ENCODE measurements at regions not wholly inside any gene's neighbourhood (a gene's known extent, or its start where the extent isn't known, plus 50 kb on each side); places are given as distances from the start of the nearest gene placed in this dataset.

DNA sequence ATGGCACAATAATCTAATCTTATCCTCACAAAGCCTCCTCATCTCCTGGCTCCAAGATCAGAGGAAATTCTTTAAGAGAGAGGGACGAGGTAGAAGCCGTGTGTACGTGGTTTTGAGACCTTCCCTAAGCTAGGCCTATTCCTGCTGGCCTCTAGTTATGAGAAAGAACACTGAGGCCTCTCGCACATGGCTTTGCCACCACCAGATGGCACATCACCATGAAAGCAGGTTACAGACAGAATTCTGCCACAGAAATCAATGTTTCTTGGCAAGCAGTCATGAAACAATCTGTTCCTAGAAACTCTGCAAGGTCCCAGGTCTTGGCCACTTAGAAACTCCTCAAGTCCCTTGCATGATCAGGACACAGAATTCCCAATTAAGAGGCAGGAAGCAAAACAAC, 268.2 kb upstream of the TAS2R1 start:
- DNase-seq (ENCODE audit: low spot score) = peak; percentile 29
- Histone ChIP-seq H4K20me1 (ENCODE audit: insufficient read depth, poor library complexity, severe bottlenecking) (no peaks in the 10 kb centered on the region), H3K79me2 (no peaks in the 10 kb centered on the region), H3K27ac (no peak overlapping the region), H2AFZ (no peak overlapping the region), H3K4me1 (ENCODE audit: insufficient read depth) (no peaks in the 10 kb centered on the region), H3K9me3 (ENCODE audit: low read depth) (no peaks in the 10 kb centered on the region), H3K4me3 (no peak overlapping the region), H3K9me2 (replicated peaks; ENCODE audit: insufficient read depth) (no peaks in the 10 kb centered on the region), H3K27me3 (no peaks in the 10 kb centered on the region), H3K36me3 (replicated peaks; ENCODE audit: insufficient read depth, low read depth) (no peaks in the 10 kb centered on the region), H3K4me2 (no peak overlapping the region)
- WGBS (ENCODE audit: low lambda C conversion rate, missing lambda C conversion rate) = 61% methylated on average over 4 of the region's 4 CpGs
- TF ChIP-seq CTCF (IDR thresholded peaks at IDR 0.05; ENCODE audit: poor library complexity) = peak; percentile 45
- no peak for TF ChIP-seq EZH2 (IDR thresholded peaks at IDR 0.05; ENCODE audit: borderline replicate concordance)
- no peak for TF ChIP-seq EZH2phosphoT487 (IDR thresholded peaks at IDR 0.05; ENCODE audit: low read depth, severe bottlenecking, unreplicated experiment)

DNA sequence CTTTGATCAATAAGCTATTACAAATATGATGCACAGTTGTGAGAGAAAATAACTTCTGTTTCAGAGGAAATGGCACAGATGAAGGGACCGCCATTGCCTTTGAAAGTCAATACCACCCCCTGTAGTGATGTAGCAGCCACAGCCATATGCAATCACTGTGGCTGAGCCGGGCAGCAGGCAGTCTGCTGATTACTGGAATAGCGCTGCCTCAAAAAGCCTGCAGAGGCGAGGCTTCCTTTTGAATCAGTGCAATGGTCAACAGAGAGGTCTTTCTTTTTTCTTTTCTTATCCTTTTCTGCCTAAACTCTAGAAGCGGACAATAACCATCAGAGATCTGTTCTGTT, 265.1 kb upstream of the TAS2R1 start:
- no peak overlapping the region for H3K4me2 ChIP-seq
- no peak for TF ChIP-seq EZH2 (IDR thresholded peaks at IDR 0.05; ENCODE audit: borderline replicate concordance)
- TF ChIP-seq CTCF (IDR thresholded peaks at IDR 0.05; ENCODE audit: poor library complexity) = no peak
- TF ChIP-seq EZH2phosphoT487 (IDR thresholded peaks at IDR 0.05; ENCODE audit: low read depth, severe bottlenecking, unreplicated experiment) = no peak
- H3K9me2 ChIP-seq (replicated peaks; ENCODE audit: insufficient read depth) = no peaks in the 10 kb centered on the region
- no peak for DNase-seq (ENCODE audit: low spot score)
- no peak overlapping the region for H3K4me3 ChIP-seq
- no peak overlapping the region for H2AFZ ChIP-seq
- no peak overlapping the region for H3K27ac ChIP-seq
- no peaks in the 10 kb centered on the region for H3K9me3 ChIP-seq (ENCODE audit: low read depth)
- H4K20me1 ChIP-seq (ENCODE audit: insufficient read depth, poor library complexity, severe bottlenecking) = no peaks in the 10 kb centered on the region
- H3K27me3 ChIP-seq = no peaks in the 10 kb centered on the region
- H3K4me1 ChIP-seq (ENCODE audit: insufficient read depth) = no peaks in the 10 kb centered on the region
- H3K79me2 ChIP-seq = no peaks in the 10 kb centered on the region
- no peaks in the 10 kb centered on the region for H3K36me3 ChIP-seq (replicated peaks; ENCODE audit: insufficient read depth, low read depth)
- WGBS (ENCODE audit: low lambda C conversion rate, missing lambda C conversion rate) = 76% methylated on average over 5 of the region's 5 CpGs

DNA sequence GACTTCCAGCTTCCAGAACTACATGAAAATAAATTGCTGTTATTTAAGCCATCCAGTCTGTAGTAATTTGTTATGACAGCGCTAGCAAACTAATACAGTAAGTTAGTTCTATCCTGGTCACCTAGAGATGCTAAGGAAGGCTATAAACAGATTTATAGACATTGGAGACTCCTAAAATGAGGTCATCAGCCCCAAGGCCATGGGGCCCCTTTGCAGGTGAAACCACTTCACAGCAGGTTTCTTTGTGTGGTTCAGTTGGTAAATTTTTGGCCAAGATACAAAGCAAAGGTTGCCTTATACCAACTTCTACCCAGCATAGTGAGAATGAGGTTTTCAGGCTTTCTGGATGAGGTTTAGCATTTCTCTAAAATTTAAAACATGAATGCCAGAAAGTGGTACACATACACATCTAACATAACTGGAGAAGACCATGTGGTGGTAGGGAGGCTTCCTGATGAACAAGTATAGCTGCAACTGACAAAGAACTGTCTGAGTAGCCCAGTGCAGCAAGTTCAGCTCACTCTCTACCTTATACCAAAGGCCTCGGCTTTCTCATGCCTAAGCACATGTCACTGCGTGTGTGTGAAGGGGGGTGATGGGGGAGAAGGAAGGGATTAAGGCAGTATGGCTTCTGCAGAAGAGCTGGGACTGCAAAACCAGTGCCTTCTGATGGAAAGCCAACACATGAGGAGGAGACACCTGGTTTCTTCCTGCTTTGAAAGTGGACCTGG, 264.6 kb upstream of the TAS2R1 start:
- Histone ChIP-seq H3K4me1 (ENCODE audit: insufficient read depth) (no peaks in the 10 kb centered on the region), H3K79me2 (no peaks in the 10 kb centered on the region), H3K36me3 (replicated peaks; ENCODE audit: insufficient read depth, low read depth) (no peaks in the 10 kb centered on the region), H4K20me1 (ENCODE audit: insufficient read depth, poor library complexity, severe bottlenecking) (no peaks in the 10 kb centered on the region), H2AFZ (no peak overlapping the region), H3K4me2 (no peak overlapping the region), H3K9me2 (replicated peaks; ENCODE audit: insufficient read depth) (no peaks in the 10 kb centered on the region), H3K9me3 (ENCODE audit: low read depth) (no peaks in the 10 kb centered on the region), H3K27me3 (no peaks in the 10 kb centered on the region), H3K4me3 (no peak overlapping the region), H3K27ac (no peak overlapping the region)
- no peak for DNase-seq (ENCODE audit: low spot score)
- whole genome bisulfite sequencing (ENCODE audit: low lambda C conversion rate, missing lambda C conversion rate) = 76% methylated on average over 3 of the region's 3 CpGs
- no peak for TF ChIP-seq CTCF (IDR thresholded peaks at IDR 0.05; ENCODE audit: poor library complexity)
- no peak for TF ChIP-seq EZH2 (IDR thresholded peaks at IDR 0.05; ENCODE audit: borderline replicate concordance)
- no peak for TF ChIP-seq EZH2phosphoT487 (IDR thresholded peaks at IDR 0.05; ENCODE audit: low read depth, severe bottlenecking, unreplicated experiment)

Measured in hepatocyte (in vitro differentiated cells).